Neural cell (in vitro differentiated cells): ENCODE measurements at regions not wholly inside any gene's neighbourhood (a gene's known extent, or its start where the extent isn't known, plus 50 kb on each side); places are given as distances from the start of the nearest gene placed in this dataset.

ENCODE experiments used
- H2AFZ ChIP-seq: fragments of 200-600, 300-800 bp; sonication (generic), shearing (Covaris generic); 2 replicates; pipeline ENCODE4 v1.6.0; 2014; ENCODE audit warnings: low read depth, mild to moderate bottlenecking, antibody characterized with exemption, low read length, moderate library complexity
- H3F3A ChIP-seq: fragments of 200-600 bp; shearing (Covaris generic); 2 replicates; pipeline ENCODE4 v1.6.1; 2016; ENCODE audit warnings: mild to moderate bottlenecking, moderate library complexity, mixed read lengths, antibody characterized with exemption, low read length; ENCODE audit not compliant: insufficient read depth, poor library complexity, severe bottlenecking
- H3K27ac ChIP-seq: fragments of 200-600, 300-800 bp; sonication (generic), shearing (Covaris generic); 2 replicates; pipeline ENCODE4 v1.5.1; 2014; ENCODE audit warnings: mild to moderate bottlenecking, low read length, moderate library complexity
- H3K27me3 ChIP-seq: fragments of 300-800, 200-600 bp; sonication (generic), shearing (Covaris generic); 2 replicates; pipeline ENCODE4 v1.6.0; 2014; ENCODE audit warnings: mild to moderate bottlenecking, low read depth, low read length, moderate library complexity; ENCODE audit not compliant: insufficient read depth
- H3K36me3 ChIP-seq: fragments of 300-800, 200-600 bp; sonication (generic), shearing (Covaris generic); 2 replicates; pipeline ENCODE4 v1.5.1; 2014; ENCODE audit warnings: mild to moderate bottlenecking, antibody characterized with exemption, low read length, moderate library complexity; ENCODE audit not compliant: insufficient read depth
- H3K4me2 ChIP-seq: fragments of 300-800, 200-600 bp; sonication (generic), shearing (Covaris generic); 2 replicates; pipeline ENCODE4 v1.6.0; 2014; ENCODE audit warnings: mild to moderate bottlenecking, low read length
- H3K4me3 ChIP-seq: fragments of 300-800, 200-600 bp; sonication (generic), shearing (Covaris generic); 2 replicates; pipeline ENCODE4 v1.5.1; 2014; ENCODE audit warnings: mild to moderate bottlenecking, low read length, moderate library complexity
- H3K79me2 ChIP-seq: fragments of 200-600 bp; shearing (Covaris generic); replicated peaks from 2 replicates; pipeline ENCODE4 v1.6.0; 2014; ENCODE audit warnings: mild to moderate bottlenecking, low read length, moderate library complexity; ENCODE audit not compliant: insufficient read depth
- H3K9ac ChIP-seq: fragments of 300-800, 200-600 bp; sonication (generic), shearing (Covaris generic); 2 replicates; pipeline ENCODE4 v1.6.1; 2016; ENCODE audit warnings: mild to moderate bottlenecking, low read length, mixed read lengths
- H3K9me2 ChIP-seq: fragments of 200-600 bp; shearing (Covaris generic); 2 replicates; pipeline ENCODE4 v1.6.1; 2016; ENCODE audit warnings: mild to moderate bottlenecking, low read length, mixed read lengths; ENCODE audit not compliant: insufficient read depth
- H3K9me3 ChIP-seq: fragments of 200-600, 300-800 bp; sonication (generic), shearing (Covaris generic); 2 replicates; pipeline ENCODE4 v1.6.1; 2016; ENCODE audit warnings: mild to moderate bottlenecking, mixed run types, low read length, moderate library complexity, mixed read lengths
- H4K20me1 ChIP-seq: fragments of 200-600 bp; shearing (Covaris generic); 2 replicates; pipeline ENCODE4 v1.6.1; 2016; ENCODE audit warnings: mild to moderate bottlenecking, mixed run types; ENCODE audit not compliant: insufficient read depth
- EP300 ChIP-seq: fragments of 450-650 bp; conservative IDR thresholded peaks from 2 replicates; pipeline ENCODE4 v1.6.1; 2014; ENCODE audit warnings: antibody characterized with exemption, mild to moderate bottlenecking, moderate library complexity; ENCODE audit not compliant: poor library complexity, severe bottlenecking
- EZH2 ChIP-seq: fragments of 200-600, 300-800 bp; shearing (Covaris generic), sonication (generic); IDR thresholded peaks from 2 replicates; pipeline ENCODE4 v1.6.1; 2014; ENCODE audit warnings: antibody characterized with exemption, low read length, borderline replicate concordance, mild to moderate bottlenecking; ENCODE audit not compliant: insufficient read depth, poor library complexity, severe bottlenecking
- MXI1 ChIP-seq: fragments of 450-650 bp; conservative IDR thresholded peaks from 2 replicates; pipeline ENCODE4 v1.6.1; 2014; ENCODE audit warnings: antibody characterized with exemption, mild to moderate bottlenecking; ENCODE audit not compliant: poor library complexity, severe bottlenecking
- POLR2AphosphoS5 ChIP-seq: IDR thresholded peaks from 2 replicates; pipeline ENCODE4 v1.6.1; 2012
- RAD21 ChIP-seq: fragments of 450-650 bp; conservative IDR thresholded peaks from 2 replicates; pipeline ENCODE4 v1.6.1; 2014; ENCODE audit warnings: antibody characterized with exemption, mild to moderate bottlenecking, moderate library complexity
- SMC3 ChIP-seq: fragments of 450-650 bp; conservative IDR thresholded peaks from 2 replicates; pipeline ENCODE4 v1.6.1; 2014; ENCODE audit warnings: antibody characterized with exemption, mild to moderate bottlenecking, moderate library complexity; ENCODE audit not compliant: poor library complexity
- TAF1 ChIP-seq: IDR thresholded peaks from 2 replicates; pipeline ENCODE4 v1.6.1; 2012; ENCODE audit warnings: low read depth
- TF ChIP-seq, protein P1 (sequence below): fragments of 450-650 bp; IDR thresholded peaks from 2 replicates; pipeline ENCODE4 v1.5.1; 2014; ENCODE audit warnings: antibody characterized with exemption, mild to moderate bottlenecking, moderate library complexity; ENCODE audit not compliant: poor library complexity, severe bottlenecking
- TF ChIP-seq, protein P2 (sequence below): IDR thresholded peaks from 2 replicates; pipeline ENCODE4 v1.6.1; 2012; ENCODE audit warnings: borderline replicate concordance

DNA sequence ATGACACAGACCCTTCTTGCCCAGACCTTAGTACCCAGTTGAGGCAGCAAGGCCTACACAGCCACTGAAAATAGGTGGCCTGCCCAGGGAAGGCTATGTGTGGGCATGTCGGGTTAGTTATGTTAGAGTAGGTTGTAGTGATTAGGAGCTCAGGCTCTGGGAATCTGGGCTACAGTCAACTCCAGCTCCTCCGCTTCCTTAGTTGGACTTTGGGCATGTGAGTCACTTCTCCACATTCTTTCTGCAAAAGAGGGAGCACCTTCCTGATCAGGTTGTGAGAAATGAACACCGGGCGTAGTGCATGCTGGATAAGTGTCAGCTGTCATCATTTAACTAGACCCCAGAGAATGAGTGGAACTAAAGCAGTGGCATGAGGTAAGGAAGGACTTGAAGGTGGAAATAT, 64.8 kb downstream of the ARHGAP35 start:
- Histone ChIP-seq H3K79me2 (peaks cover 74% of the 10 kb centered on the region), H3K9me2 (no peaks in the 10 kb centered on the region), H3K4me3 (peak overlapping the region; percentile 46), H4K20me1 (no peaks in the 10 kb centered on the region), H3K9me3 (no peaks in the 10 kb centered on the region), H3K4me2 (no peak overlapping the region), H2AFZ (no peak overlapping the region), H3F3A (no peaks in the 10 kb centered on the region), H3K27me3 (no peaks in the 10 kb centered on the region), H3K27ac (peak overlapping the region; percentile 73), H3K36me3 (peaks cover 14% of the 10 kb centered on the region), H3K9ac (no peak overlapping the region)
- TF ChIP-seq EP300 (no peak), EZH2 (no peak), POLR2AphosphoS5 (no peak), MXI1 (no peak), RAD21 (no peak), TAF1 (no peak)
- TF ChIP-seq, protein P1, sequence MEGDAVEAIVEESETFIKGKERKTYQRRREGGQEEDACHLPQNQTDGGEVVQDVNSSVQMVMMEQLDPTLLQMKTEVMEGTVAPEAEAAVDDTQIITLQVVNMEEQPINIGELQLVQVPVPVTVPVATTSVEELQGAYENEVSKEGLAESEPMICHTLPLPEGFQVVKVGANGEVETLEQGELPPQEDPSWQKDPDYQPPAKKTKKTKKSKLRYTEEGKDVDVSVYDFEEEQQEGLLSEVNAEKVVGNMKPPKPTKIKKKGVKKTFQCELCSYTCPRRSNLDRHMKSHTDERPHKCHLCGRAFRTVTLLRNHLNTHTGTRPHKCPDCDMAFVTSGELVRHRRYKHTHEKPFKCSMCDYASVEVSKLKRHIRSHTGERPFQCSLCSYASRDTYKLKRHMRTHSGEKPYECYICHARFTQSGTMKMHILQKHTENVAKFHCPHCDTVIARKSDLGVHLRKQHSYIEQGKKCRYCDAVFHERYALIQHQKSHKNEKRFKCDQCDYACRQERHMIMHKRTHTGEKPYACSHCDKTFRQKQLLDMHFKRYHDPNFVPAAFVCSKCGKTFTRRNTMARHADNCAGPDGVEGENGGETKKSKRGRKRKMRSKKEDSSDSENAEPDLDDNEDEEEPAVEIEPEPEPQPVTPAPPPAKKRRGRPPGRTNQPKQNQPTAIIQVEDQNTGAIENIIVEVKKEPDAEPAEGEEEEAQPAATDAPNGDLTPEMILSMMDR = no peak
- TF ChIP-seq, protein P2, sequence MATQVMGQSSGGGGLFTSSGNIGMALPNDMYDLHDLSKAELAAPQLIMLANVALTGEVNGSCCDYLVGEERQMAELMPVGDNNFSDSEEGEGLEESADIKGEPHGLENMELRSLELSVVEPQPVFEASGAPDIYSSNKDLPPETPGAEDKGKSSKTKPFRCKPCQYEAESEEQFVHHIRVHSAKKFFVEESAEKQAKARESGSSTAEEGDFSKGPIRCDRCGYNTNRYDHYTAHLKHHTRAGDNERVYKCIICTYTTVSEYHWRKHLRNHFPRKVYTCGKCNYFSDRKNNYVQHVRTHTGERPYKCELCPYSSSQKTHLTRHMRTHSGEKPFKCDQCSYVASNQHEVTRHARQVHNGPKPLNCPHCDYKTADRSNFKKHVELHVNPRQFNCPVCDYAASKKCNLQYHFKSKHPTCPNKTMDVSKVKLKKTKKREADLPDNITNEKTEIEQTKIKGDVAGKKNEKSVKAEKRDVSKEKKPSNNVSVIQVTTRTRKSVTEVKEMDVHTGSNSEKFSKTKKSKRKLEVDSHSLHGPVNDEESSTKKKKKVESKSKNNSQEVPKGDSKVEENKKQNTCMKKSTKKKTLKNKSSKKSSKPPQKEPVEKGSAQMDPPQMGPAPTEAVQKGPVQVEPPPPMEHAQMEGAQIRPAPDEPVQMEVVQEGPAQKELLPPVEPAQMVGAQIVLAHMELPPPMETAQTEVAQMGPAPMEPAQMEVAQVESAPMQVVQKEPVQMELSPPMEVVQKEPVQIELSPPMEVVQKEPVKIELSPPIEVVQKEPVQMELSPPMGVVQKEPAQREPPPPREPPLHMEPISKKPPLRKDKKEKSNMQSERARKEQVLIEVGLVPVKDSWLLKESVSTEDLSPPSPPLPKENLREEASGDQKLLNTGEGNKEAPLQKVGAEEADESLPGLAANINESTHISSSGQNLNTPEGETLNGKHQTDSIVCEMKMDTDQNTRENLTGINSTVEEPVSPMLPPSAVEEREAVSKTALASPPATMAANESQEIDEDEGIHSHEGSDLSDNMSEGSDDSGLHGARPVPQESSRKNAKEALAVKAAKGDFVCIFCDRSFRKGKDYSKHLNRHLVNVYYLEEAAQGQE = no peak

DNA sequence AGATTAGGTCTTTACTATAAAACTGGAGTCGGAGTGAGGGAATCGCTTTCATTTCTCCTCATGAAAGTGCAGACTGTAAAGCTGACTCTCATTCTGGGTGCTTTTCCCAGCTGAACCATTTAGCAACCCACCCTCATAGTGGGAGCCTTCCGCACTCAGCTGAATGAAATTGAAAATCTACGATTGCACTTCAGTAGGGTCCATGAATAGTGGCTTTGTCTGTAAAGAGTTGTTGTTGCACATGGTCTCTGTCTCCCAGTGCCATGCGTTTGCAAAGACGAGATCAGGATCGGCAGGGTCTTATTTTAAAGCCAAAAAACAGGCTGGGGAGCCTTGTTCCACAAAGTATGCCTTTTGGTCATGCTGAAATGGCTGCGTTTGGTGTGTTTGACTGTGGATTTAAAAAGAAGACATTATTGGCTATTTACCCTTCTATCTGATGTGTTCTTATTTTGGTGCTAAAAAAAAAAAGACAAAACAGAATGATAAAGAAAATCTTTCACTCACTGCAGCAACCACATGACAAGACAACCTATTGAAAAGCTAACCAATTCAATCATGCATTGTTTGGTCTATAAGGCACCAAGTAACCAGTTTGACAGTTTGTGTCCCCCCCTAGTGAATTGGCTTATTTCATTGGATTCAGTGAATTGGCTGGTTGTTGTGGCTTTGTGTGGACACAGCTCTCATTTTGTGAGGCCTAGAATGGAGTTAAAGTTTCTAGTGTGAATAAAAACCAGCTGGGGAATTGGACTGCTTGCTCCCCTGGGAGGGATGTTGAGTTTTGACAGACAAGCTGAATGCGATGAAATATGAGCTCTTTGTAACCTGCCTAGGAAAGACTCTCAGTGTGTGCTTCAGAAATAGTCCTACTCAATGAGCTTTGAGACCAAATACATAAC, 65.6 kb downstream of the ARHGAP35 start:
- Histone ChIP-seq H3K27me3 (no peaks in the 10 kb centered on the region), H2AFZ (no peak overlapping the region), H3K79me2 (peaks cover 74% of the 10 kb centered on the region), H3K27ac (peak overlapping the region; percentile 73), H3K9ac (peak overlapping the region; percentile 30), H3K4me3 (peak overlapping the region; percentile 46), H3K4me2 (peak overlapping the region; percentile 40), H4K20me1 (no peaks in the 10 kb centered on the region), H3K9me3 (no peaks in the 10 kb centered on the region), H3K9me2 (no peaks in the 10 kb centered on the region), H3F3A (no peaks in the 10 kb centered on the region), H3K36me3 (peaks cover 13% of the 10 kb centered on the region)
- no peak for TF ChIP-seq EP300
- TF ChIP-seq SMC3 = no peak
- TF ChIP-seq MXI1 = peak; percentile 29
- no peak for TF ChIP-seq TAF1
